CD14-positive monocyte (primary cell): ENCODE measurements at regions not wholly inside any gene's neighbourhood (a gene's known extent, or its start where the extent isn't known, plus 50 kb on each side); places are given as distances from the start of the nearest gene placed in this dataset.

Source experiments
- DNase-seq, 3 donors: peaks; one replicate each; pipeline ENCODE4 v3.0.0-alpha.2; 2011 to 2022
- H2AFZ ChIP-seq: 2 replicates; pipeline ENCODE4 v1.6.0; 2012; ENCODE audit warnings: mild to moderate bottlenecking, low read depth, low read length, inconsistent platforms; ENCODE audit not compliant: insufficient read depth, poor library complexity, severe bottlenecking
- H3K27ac ChIP-seq, 2 donors: 1 replicate in 1 of 2; 2 replicates in 1 of 2; pipeline ENCODE4 v1.5.1; 2012 to 2013; ENCODE audit warnings: low read length in 2 of 2, control low read depth in 1 of 2, inconsistent platforms in 1 of 2, low read depth in 1 of 2, mild to moderate bottlenecking in 1 of 2
- H3K27me3 ChIP-seq, 2 donors: one replicate each; pipeline versions ENCODE4 v1.6.0 to v1.6.1; 2011 to 2013; ENCODE audit warnings: low read length in 2 of 2; ENCODE audit not compliant: control insufficient read depth in 2 of 2, insufficient read depth in 2 of 2
- H3K36me3 ChIP-seq, 2 donors: replicated peaks in 1 of 2; 1 replicate in 1 of 2; 2 replicates in 1 of 2; pipeline versions ENCODE4 v1.5.1 to v1.6.1; 2012 to 2013; ENCODE audit warnings: low read length in 2 of 2, control low read depth in 1 of 2, inconsistent platforms in 1 of 2, mild to moderate bottlenecking in 1 of 2; ENCODE audit not compliant: insufficient read depth in 2 of 2, control insufficient read depth in 1 of 2
- H3K4me1 ChIP-seq, 2 donors: 1 replicate in 1 of 2; 2 replicates in 1 of 2; pipeline versions ENCODE4 v1.5.1 to v1.6.1; 2012 to 2013; ENCODE audit warnings: low read length in 2 of 2, control low read depth in 1 of 2, inconsistent platforms in 1 of 2, mild to moderate bottlenecking in 1 of 2, moderate library complexity in 1 of 2; ENCODE audit not compliant: insufficient read depth in 2 of 2, control insufficient read depth in 1 of 2
- H3K4me2 ChIP-seq: replicated peaks from 2 replicates; pipeline ENCODE3; 2012; ENCODE audit warnings: low read length, moderate library complexity, mild to moderate bottlenecking; ENCODE audit not compliant: poor library complexity, severe bottlenecking; ENCODE audit errors: extremely low read depth
- H3K4me3 ChIP-seq, 3 experiments: fragments of 200-600 bp in 1 of 3; sonication (generic) in 1 of 3; replicated peaks in 1 of 3; 1 replicate in 2 of 3; 2 replicates in 1 of 3; pipeline ENCODE4 v1.5.1; 2011 to 2013; ENCODE audit warnings: low read length in 3 of 3, mild to moderate bottlenecking in 3 of 3, control low read depth in 2 of 3, low read depth in 2 of 3, inconsistent platforms in 1 of 3, moderate library complexity in 1 of 3
- H3K79me2 ChIP-seq: 2 replicates; pipeline ENCODE4 v1.6.0; 2012; ENCODE audit warnings: mild to moderate bottlenecking, control low read depth, inconsistent platforms, low read length, moderate library complexity; ENCODE audit not compliant: insufficient read depth
- H3K9ac ChIP-seq: 2 replicates; pipeline ENCODE4 v1.6.0; 2017; ENCODE audit warnings: low read length, mild to moderate bottlenecking; ENCODE audit not compliant: insufficient read depth, poor library complexity, severe bottlenecking
- H3K9me3 ChIP-seq, 2 donors: replicated peaks in 1 of 2; 1 replicate in 1 of 2; 2 replicates in 1 of 2; pipeline versions ENCODE4 v1.5.1 to v1.6.1; 2012 to 2013; ENCODE audit warnings: low read length in 2 of 2, control low read depth in 1 of 2; ENCODE audit not compliant: control insufficient read depth in 1 of 2, insufficient read depth in 1 of 2
- H4K20me1 ChIP-seq: 2 replicates; pipeline ENCODE4 v1.6.0; 2012; ENCODE audit warnings: mild to moderate bottlenecking, low read length, control low read depth, moderate library complexity; ENCODE audit not compliant: insufficient read depth
- H3K27ac Mint-ChIP-seq, 7 donors: one replicate each; pipeline ENCODE4 v1.8.0; 2020; ENCODE audit warnings: mild to moderate bottlenecking in 7 of 7, mixed read lengths in 7 of 7, moderate library complexity in 6 of 7, inconsistent platforms in 2 of 7
- H3K27me3 Mint-ChIP-seq, 3 donors: one replicate each; pipeline ENCODE4 v1.8.0; 2021 to 2022; ENCODE audit warnings: low read depth in 3 of 3, mild to moderate bottlenecking in 3 of 3, mixed read lengths in 3 of 3, moderate library complexity in 3 of 3, inconsistent platforms in 1 of 3
- H3K36me3 Mint-ChIP-seq, 2 donors: one replicate each; pipeline ENCODE4 v1.8.0; 2020; ENCODE audit warnings: mixed read lengths in 2 of 2, inconsistent platforms in 1 of 2, mild to moderate bottlenecking in 1 of 2
- H3K4me1 Mint-ChIP-seq: one replicate; pipeline ENCODE4 v1.8.0; 2020; ENCODE audit warnings: mild to moderate bottlenecking, mixed read lengths
- H3K4me3 Mint-ChIP-seq, 2 donors: one replicate each; pipeline ENCODE4 v1.8.0; 2020; ENCODE audit warnings: mild to moderate bottlenecking in 2 of 2, mixed read lengths in 2 of 2, moderate library complexity in 1 of 2
- H3K9me3 Mint-ChIP-seq, 7 donors: one replicate each; pipeline ENCODE4 v1.8.0; 2020 to 2022; ENCODE audit warnings: mixed read lengths in 7 of 7, mild to moderate bottlenecking in 6 of 7, moderate library complexity in 6 of 7, inconsistent platforms in 2 of 7
- CTCF ChIP-seq: fragments of 200-600 bp; IDR thresholded peaks from one replicate; pipeline ENCODE4 v1.8.0; 2022; ENCODE audit warnings: antibody characterized with exemption, mild to moderate bottlenecking
- WGBS: methylation state at CpG from one replicate; pipeline ENCODE4 v1.1.5; 2013; ENCODE audit warnings: missing lambda C conversion rate; ENCODE audit not compliant: insufficient coverage; 5-methylcytosine and 5-hydroxymethylcytosine counted together
- intact Hi-C, 2 donors: fragments of 100-400 bp; cut with micrococcal nuclease; formaldehyde crosslinking; loops; one replicate each; pipeline versions ENCODE4 v1.15.0 to v1.15.1; 2023

GRCh38 chr13:30093236-30093635 is 214.1 kb downstream of the KATNAL1 start:
- H3K27ac ChIP-seq, result no peak overlapping the region
- H3K36me3 Mint-ChIP-seq, result no peaks in the 10 kb centered on the region
- H3K36me3 ChIP-seq, result no peaks in the 10 kb centered on the region

GRCh38 chr13:30091691-30092090 is 215.7 kb downstream of the KATNAL1 start:
- Histone ChIP-seq H3K27ac (no peak overlapping the region), H3K4me2 (no peak overlapping the region), H3K9me3 (peaks cover 0 to 3% of the 10 kb centered on the region in 2 donors), H2AFZ (no peak overlapping the region), H3K4me1 (no peaks in the 10 kb centered on the region), H3K79me2 (no peaks in the 10 kb centered on the region), H3K4me3 (no peak overlapping the region), H4K20me1 (no peaks in the 10 kb centered on the region), H3K36me3 (no peaks in the 10 kb centered on the region), H3K9ac (no peak overlapping the region), H3K27me3 (no peaks in the 10 kb centered on the region)
- WGBS, result 61% methylated on average over 3 of the region's 4 CpGs
- H3K27me3 Mint-ChIP-seq, result no peaks in the 10 kb centered on the region
- intact Hi-C loops, result no loop called here
- no peaks in the 10 kb centered on the region for H3K36me3 Mint-ChIP-seq
- H3K4me3 Mint-ChIP-seq, result no peak overlapping the region
- peaks cover 0 to 24% (median 10%) of the 10 kb centered on the region in 7 donors for H3K9me3 Mint-ChIP-seq
- H3K4me1 Mint-ChIP-seq, result peaks cover 6% of the 10 kb centered on the region
- no peak for TF ChIP-seq CTCF
- no peak overlapping the region for H3K27ac Mint-ChIP-seq
- no peak for DNase-seq

More at GRCh38 chr13:30093236-30093635, 214.1 kb downstream of the KATNAL1 start:
- Mint-ChIP-seq H3K4me3 (no peak overlapping the region), H3K9me3 (peaks cover 0 to 15% (median 4%) of the 10 kb centered on the region in 7 donors), H3K27me3 (no peaks in the 10 kb centered on the region), H3K4me1 (peaks cover 6% of the 10 kb centered on the region), H3K27ac (no peak overlapping the region)
- Histone ChIP-seq H3K9ac (no peak overlapping the region), H3K4me1 (no peaks in the 10 kb centered on the region), H2AFZ (no peak overlapping the region), H3K4me2 (no peak overlapping the region), H3K4me3 (no peak overlapping the region), H3K27me3 (no peaks in the 10 kb centered on the region), H3K79me2 (no peaks in the 10 kb centered on the region), H4K20me1 (no peaks in the 10 kb centered on the region), H3K9me3 (no peaks in the 10 kb centered on the region)
- DNase-seq, result no peak
- 88% methylated on average over 1 of the region's 2 CpGs for WGBS
- intact Hi-C loops, result no loop called here
- no peak for TF ChIP-seq CTCF
